ENCODE measurements at regions not wholly inside any gene's neighbourhood (a gene's known extent, or its start where the extent isn't known, plus 50 kb on each side); places are given as distances from the start of the nearest gene placed in this dataset.

GRCh38 chr2:91477731-91478672 lies 2786.5 kb downstream of the RPIA start:
- ChIA-PET CTCF (no interaction called here), POLR2A (no interaction called here)
- no peaks in the 10 kb centered on the region for H3K9me3 ChIP-seq (ENCODE audit: control insufficient read depth, insufficient read depth, low read depth, low read length)
- TF ChIP-seq PRDM10 (tag by site-specific recombination; IDR thresholded peaks at IDR 0.05) = peak; percentile 54
- no peak for TF ChIP-seq ZNF416 (tag by site-specific recombination; IDR thresholded peaks at IDR 0.05)
- peak; percentile 20; the same call in 1 of the 2 replicates for TF ChIP-seq EGR2 (tag by site-specific recombination; IDR thresholded peaks at IDR 0.05; ENCODE audit: low read depth)
- TF ChIP-seq ZNF398 (tag by site-specific recombination; IDR thresholded peaks at IDR 0.05) = peak; percentile 22; the same call in 1 of the 2 replicates
- TF ChIP-seq, protein P1, sequence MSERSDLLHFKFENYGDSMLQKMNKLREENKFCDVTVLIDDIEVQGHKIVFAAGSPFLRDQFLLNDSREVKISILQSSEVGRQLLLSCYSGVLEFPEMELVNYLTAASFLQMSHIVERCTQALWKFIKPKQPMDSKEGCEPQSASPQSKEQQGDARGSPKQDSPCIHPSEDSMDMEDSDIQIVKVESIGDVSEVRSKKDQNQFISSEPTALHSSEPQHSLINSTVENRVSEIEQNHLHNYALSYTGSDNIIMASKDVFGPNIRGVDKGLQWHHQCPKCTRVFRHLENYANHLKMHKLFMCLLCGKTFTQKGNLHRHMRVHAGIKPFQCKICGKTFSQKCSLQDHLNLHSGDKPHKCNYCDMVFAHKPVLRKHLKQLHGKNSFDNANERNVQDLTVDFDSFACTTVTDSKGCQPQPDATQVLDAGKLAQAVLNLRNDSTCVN (tag by site-specific recombination; optimal IDR thresholded peaks at IDR 0.05) = peak; percentile 21
- TF ChIP-seq ZNF529 (tag by site-specific recombination; IDR thresholded peaks at IDR 0.05; ENCODE audit: insufficient replicate concordance) = no peak
- TF ChIP-seq ZNF335 (tag by site-specific recombination; conservative IDR thresholded peaks at IDR 0.05) = peak; percentile 71
- no peak for TF ChIP-seq KLF8 (tag by site-specific recombination; IDR thresholded peaks at IDR 0.05)
- TF ChIP-seq PATZ1 (tag by site-specific recombination; IDR thresholded peaks at IDR 0.05) = peak; percentile 79
- TF ChIP-seq GLIS2 (tag by site-specific recombination; IDR thresholded peaks at IDR 0.05) = peak; percentile 82
- peak; percentile 16; the same call in 1 of the 2 replicates for TF ChIP-seq TCF7L2 (IDR thresholded peaks at IDR 0.05; ENCODE audit: borderline replicate concordance, low read depth, low read length)
- peak; percentile 88 for TF ChIP-seq GLIS1 (tag by site-specific recombination; IDR thresholded peaks at IDR 0.05)
- TF ChIP-seq ZFHX2 (tag by site-specific recombination; conservative IDR thresholded peaks at IDR 0.05) = peak; percentile 5; the same call in 1 of the 2 replicates
- TF ChIP-seq, protein P2, sequence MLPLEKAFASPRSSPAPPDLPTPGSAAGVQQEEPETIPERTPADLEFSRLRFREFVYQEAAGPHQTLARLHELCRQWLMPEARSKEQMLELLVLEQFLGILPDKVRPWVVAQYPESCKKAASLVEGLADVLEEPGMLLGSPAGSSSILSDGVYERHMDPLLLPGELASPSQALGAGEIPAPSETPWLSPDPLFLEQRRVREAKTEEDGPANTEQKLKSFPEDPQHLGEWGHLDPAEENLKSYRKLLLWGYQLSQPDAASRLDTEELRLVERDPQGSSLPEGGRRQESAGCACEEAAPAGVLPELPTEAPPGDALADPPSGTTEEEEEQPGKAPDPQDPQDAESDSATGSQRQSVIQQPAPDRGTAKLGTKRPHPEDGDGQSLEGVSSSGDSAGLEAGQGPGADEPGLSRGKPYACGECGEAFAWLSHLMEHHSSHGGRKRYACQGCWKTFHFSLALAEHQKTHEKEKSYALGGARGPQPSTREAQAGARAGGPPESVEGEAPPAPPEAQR (tag by site-specific recombination; IDR thresholded peaks at IDR 0.05) = no peak
- TF ChIP-seq ZNF560 (tag by site-specific recombination; IDR thresholded peaks at IDR 0.05; ENCODE audit: borderline replicate concordance) = peak; percentile 34; the same call in 1 of the 2 replicates
- TF ChIP-seq ZNF777 (tag by site-specific recombination; IDR thresholded peaks at IDR 0.05; ENCODE audit: borderline replicate concordance) = peak; percentile 67; the same call in 1 of the 2 replicates
- peak overlapping the region; percentile 48 for H3K4me3 ChIP-seq (ENCODE audit: low read depth, low read length)
- no peaks in the 10 kb centered on the region for H3K36me3 ChIP-seq (ENCODE audit: control insufficient read depth in 2 of 2, insufficient read depth in 1 of 2, low read length in 2 of 2)
- no peaks in the 10 kb centered on the region for H3K4me1 ChIP-seq (ENCODE audit: control insufficient read depth, insufficient read depth, low read length)
- H3K27ac ChIP-seq (ENCODE audit: extremely low read depth, low read depth, low read length) = no peak overlapping the region
